ENCODE measurements at regions not wholly inside any gene's neighbourhood (a gene's known extent, or its start where the extent isn't known, plus 50 kb on each side); places are given as distances from the start of the nearest gene placed in this dataset.

DNA sequence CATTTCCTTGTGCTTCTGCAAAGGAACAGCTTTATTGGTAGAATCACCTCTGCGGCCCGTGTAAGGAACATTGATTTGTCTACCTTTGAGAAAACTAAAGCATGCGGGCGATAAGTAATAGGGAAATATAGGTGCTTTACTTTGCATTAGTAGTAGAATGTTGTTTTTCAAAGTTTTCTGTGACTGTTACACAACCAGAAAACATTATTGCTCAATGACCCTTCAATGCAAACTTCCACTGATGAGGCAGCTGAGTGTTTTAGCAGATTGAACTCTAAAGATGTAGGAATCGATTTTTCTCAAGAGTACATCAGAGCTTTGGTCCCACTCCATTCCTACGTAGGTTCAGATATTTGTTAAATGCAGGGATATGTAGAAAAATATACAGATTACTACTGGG, 427.8 kb downstream of the DNAJB9 start:
- DNase-seq, result no peak

DNA sequence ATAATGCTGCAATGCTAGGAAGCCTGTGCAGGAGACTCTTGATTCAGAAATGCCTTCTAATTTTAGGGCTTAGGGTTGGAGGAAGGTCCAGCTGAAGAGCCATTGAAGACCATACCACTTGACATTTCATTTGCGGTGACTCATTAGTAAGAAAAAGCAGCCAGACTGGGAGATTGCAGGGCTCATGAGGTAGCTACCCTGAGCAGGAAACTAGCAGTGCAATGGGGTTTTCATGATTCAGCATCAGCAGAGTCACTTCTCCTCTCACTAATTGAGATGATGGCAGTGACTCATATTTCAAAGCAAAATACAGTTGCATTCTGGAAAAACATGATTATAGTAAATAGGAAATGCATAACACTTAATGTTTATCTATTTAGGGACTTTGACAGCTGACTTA, 434.1 kb downstream of the DNAJB9 start:
- DNase-seq, result no peak

DNA sequence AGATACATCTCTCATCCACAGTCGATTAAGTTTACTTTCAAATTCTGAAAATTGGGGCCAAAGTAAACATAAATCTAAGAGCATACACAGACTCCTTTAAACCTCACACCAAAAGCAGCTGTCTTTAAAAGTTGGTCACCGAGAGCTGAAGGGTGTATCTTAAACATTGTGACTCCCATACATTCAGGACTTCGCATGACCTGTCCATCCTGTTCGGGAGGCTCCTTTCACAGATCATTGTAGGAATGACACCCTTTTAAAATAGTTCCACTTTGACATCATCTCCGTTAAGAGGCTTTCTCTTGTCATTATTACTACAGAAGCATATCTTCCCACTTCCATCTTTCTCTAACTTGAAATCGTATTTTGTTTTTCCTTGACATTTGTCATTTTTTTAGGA, 440.0 kb downstream of the DNAJB9 start:
- no peak for DNase-seq

DNA sequence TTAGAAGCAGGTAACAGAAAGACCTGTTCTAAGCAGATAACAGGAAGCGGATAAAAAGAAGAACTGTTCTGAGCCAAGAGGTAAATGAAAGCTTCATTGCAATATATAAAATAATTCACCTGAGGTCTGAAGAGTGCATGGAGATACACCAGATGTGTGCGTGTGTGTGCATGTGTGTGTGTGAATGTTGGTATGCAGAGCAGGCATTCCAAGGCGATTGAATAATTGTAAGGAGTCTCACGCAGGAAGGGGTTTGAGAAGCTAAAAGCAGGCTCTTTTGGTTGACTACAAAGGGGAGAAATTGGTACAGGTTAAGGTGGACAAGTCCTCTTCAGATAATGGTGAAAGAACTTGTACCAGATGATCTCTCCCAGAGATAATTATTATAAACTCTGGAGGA, 450.6 kb downstream of the DNAJB9 start:
- no peak for DNase-seq

DNA sequence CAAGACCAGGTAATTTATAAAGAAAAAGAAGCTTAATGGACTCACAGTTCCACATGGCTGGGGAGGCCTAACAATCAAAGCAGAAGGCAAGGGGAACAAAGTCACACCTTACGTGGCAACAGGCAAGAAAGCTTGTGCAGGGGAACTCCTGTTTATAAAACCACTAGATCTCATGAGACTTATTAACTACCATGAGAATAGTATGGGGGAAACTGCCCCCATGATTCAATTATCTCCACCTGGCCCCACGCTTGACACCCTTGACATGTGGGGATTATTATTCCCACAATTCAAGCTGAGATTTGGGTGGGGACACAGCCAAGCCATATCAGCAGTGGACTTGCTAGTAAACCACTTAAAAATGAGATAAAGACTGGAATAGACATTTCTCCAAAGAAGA, 451.7 kb downstream of the DNAJB9 start:
- DNase-seq, result no peak

DNA sequence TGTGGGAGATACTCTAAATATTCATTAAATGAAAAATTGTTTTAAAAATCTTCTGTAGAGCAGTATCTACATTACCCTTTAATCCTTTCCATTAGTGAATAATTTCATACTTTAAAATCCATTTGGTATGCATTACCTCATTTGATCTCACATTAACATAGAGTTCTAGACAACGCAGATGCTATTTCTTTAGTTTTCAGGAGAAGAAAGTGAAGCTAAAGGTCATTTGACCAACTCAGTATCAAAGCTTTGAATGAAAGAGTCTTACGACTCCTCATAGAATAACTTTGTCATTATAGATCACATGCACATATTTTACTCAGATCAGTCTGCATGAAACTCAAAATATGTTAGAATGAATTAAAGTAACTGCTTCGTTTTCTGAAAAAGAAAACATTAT, 460.2 kb downstream of the DNAJB9 start:
- DNase-seq, result no peak

DNA sequence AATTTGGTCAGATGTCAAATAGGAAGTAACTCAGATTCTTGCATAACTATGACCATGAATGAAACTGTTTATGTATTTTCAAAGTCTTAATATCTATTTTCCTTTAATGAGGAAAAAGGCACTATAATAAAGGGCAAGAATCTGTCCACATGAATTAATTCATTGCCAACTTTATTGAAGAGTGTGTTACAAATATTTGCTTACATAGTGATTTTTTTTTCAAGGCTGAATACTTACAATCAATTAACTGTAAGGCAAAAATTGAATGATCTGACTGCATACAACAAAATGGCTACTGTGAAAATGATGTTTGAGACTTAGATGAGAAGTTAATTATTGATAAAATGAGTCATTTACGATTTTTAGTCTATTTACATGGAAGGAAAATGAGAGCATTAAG, 475.0 kb downstream of the DNAJB9 start:
- no peak for DNase-seq

DNA sequence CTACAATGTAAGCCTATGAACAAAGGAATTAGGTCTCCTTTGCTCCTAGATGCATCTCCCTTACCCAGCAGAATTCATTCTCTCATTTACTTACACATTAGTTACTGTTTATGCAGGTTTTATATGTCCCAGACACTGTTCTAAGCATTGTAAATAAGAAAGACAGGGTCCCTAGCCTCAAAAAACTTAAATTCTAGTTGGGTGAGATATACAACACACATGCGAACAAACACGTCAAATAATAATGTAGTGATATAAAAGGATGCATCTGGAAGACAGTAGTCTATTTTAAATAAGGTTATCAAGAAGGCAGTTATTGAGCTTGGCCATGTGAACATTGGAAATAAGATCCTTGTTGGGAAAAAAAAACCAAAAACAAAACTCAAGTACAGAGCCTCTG, 479.7 kb downstream of the DNAJB9 start:
- DNase-seq, result no peak

DNA sequence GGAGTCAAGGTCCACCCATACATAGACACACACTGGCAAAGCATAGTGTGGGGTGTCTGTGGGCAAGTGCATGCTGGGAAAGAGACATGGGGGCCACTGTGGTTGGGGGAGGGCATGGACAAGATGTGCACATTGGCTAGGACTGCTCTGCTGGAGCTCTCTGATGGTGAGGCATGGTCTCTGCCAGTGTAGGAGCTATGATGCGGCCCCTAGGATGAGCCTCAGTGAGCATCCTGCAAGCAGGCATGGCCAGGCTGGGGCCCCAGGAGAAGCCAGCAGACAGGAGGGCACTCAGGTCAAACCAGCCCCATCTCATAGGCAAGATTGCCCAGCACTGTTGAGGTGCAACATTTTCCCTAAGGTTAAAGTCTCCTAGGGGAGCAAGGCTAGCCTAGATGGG, 489.4 kb downstream of the DNAJB9 start:
- no peak for DNase-seq

DNA sequence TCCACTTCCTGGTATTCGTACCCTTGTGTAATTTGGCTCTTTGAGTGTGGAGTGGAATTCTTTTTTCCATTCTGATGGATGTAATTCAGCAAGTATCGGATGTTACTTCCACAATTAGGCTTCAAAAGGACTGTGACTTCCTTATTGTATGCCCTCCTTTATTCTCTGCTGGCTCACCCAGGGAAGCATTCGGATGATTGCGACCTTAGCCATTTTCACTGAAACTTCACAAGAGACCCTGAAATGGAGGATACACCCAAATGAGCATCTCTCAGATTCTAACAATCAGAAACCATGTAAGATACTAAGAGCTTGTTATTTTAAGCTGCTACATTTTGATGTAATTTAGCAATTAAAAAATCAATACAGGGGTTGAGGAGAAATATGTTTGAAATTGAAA, 493.1 kb downstream of the DNAJB9 start:
- no peak for DNase-seq

DNA sequence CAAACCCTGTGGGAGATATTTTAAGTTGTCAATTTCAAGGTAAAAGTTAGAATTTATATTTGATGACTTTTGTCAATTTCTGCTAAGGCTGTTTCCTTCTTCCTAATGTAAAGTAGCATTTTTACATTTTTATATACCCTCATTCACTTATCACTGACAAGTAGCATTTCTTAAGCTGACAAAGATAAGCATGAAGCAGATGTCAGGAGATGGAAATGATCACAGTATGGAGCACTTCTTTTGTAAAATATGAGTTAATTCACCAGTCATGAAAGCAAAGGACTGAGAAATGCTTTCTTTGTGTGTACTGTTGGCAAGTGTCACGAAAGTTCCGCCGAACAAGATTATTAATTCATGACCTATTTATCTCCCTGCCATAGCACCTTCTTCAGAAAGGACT, 503.9 kb downstream of the DNAJB9 start:
- DNase-seq, result no peak

DNA sequence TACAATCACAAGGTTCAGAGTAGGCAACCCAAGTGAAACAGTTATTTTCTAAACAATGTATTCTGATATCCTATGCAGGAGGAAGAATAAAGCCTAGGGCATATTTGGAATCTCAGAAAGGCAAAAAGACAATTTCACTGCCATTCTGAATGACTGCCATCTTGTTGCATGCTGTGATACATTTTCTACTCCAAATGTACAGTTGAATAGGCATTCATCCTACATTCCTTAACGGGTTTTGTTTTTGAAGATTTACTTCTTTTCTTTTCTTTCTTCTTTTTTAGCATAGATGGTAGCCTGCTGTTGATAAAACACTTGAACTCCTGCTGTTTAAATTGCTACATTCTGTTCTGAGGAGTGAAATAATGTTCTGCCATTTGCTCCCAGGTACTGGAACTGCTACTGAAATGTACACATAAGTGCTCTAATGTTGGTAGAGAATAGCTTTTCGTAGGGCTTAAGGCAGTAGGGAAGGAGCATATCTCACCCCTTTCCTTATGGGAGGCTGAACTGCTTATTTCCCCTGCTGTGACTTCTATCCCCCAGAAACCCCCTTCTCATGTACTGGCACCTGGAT, 506.8 kb downstream of the DNAJB9 start:
- no peak for DNase-seq

DNA sequence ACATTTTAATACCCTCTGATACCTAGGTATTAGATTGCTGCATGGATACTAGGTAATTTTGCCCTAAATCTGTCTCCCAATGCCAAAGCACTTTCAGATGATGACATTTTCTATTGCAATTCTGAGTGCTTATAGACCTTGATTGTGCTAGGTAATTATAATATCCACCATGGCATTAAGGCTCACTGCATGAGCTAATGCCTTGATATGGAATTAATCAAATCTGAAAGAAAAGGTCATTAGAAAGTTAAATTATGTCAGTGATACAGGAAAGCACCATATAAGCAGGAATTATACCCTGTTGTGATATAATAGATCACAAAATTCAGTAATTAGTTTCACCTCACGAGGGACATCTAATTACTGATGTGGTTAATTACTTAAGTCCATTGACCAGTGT, 521.4 kb downstream of the DNAJB9 start:
- no peak for DNase-seq

DNA sequence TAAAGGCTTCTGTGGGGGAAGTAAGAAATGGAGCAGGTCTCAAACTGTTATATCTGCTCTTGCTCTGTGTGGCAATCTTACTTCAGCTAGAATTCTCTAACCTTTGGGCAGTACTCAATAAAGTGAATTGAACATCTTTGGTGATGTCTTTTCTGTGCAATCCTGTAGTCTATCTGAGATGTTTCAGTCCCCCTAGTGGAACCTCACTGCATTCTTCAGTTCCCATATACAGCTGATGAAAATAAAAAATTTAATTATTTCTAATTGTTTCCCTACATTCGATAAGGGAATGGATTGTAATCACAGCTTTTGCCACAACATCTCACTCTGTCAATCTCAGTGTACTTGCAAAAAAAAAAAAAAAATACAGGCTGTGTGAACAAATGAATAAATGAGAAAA, 522.6 kb downstream of the DNAJB9 start:
- no peak for DNase-seq

DNA sequence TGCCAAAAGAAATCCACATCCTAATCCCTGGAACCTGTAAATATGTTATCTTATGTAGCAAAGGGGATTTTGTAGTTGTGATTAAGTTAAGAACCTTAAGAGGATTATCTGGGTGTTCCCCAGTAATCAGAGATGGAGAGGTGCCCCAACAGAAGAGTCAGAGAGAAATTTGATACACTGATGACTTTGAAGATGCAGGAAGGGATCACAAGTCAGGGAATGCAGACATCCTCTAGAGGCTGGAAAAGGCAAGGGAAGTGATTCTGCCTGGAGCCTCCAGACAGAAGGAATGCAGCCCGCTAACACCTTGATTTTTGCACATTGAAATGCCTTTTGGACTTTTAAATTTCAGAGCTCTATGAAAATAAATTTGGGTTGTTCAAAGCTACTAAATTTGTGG, 531.7 kb downstream of the DNAJB9 start:
- no peak for DNase-seq

DNA sequence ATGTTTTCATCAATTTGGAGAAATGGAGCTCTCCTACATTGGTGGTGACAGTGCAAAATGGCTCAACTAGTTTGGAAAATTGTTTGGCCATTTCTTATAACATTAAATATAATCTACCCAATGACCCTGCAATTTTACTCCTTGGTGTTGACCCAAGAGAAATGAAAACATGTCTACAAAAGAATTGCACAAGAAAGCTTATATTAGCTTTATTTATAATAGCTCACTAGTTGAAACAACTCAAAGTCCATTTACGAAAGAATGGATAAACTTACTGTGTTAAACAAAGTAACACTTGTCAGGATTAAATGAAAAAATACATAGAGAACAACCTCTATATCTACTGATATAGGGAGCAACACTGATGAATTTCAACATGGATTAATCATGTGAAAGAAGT, 539.9 kb downstream of the DNAJB9 start:
- DNase-seq, result no peak

DNA sequence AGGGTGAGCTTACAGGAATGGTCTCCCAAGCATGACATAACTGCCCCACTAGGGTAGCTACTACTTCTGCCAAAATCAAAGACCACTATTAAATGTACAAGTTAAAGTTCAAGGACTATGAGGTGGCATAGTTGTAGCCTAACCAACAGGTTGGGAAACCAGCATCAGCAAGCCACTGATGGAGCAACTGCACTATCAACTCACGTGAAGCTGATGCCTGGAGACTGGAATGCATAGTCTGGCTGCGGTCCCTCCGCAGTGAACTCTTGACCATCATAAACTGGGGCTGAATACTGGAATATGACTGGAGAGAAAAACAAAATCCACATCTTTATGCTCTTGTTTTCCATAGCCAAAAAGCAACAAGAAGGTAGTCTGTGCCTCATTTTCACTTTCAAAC, 541.4 kb downstream of the DNAJB9 start:
- DNase-seq, result no peak

DNA sequence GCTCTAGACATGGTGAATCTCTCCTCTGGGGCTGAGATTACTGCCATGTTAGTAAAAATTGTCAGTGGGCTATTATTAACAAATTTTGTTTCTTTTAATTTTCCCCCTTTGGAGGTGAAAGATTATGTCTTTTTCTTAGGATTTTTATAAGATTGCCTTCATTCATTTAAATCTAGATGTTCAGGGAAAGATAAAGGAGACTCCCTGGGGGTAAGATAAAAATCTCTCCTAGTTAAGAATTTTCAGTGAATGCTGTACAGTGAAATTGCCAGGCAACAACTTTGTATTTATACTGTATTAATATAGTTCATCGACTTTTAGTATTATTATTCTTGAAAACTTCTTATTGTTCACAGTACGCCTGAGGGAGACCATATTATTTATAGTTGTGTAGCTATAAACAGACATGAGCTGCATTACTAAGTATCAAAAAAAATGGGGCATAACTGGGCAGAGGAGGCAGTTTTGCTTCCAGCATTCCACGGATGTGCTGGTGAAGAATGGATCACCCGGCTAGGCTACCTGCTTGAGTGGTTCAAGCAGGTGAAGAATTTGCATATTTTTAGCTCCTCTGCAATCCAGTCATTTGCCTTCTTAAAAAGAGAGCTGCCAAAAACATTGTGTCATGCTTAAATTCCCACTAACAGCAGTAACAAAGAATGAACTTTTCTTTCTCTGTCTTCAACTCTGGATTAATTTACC, 552.1 kb downstream of the DNAJB9 start:
- no peak for DNase-seq

DNA sequence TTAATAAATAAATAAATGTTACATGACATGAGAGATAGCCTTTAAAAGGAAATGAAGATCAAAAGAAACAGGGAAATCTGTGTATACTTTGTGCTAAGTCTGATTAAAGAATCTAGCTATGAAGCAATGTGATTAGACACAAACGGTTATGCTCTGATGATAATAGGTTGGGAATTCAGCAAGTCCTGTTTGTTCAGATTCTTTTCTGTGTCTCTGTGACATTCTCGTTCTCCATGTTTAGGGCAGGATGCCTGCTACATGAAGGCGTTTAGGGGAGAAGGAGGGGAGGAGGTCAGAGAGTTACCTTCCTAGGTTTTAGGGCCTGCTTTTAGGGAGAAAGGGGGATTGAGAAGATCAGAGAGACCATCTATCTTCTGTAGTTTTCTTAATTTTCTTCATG, 555.3 kb downstream of the DNAJB9 start:
- DNase-seq, result no peak

DNA sequence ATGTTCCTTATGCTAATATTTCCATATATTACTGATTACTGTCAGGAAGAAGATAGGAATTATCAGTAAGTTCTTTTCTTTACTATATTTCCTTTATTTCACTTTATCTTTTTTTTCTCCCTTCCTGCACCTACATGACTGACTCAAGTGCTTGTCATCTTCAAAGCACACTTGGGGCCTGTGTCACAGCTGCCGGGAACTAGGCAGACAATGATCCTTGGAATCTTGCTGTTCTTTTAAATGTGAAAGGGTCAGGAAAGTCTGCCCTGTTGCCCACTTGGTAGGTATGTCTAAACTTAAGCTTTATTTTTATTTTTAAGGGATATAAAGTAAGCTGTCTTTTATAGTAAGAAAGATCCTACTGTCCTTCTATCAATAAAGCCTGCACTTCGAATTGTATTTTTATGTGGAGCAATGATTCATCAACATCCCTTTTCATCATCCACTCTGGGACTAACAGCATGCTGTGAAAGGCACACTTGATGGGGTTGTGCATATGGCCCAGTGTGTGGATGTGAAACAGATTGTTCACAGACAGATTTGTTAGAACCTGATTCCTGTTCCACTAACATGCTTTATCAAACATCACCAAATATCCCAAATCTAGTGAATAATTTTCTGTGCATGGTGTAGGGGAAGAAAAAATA, 556.9 kb downstream of the DNAJB9 start:
- no peak for DNase-seq

DNA sequence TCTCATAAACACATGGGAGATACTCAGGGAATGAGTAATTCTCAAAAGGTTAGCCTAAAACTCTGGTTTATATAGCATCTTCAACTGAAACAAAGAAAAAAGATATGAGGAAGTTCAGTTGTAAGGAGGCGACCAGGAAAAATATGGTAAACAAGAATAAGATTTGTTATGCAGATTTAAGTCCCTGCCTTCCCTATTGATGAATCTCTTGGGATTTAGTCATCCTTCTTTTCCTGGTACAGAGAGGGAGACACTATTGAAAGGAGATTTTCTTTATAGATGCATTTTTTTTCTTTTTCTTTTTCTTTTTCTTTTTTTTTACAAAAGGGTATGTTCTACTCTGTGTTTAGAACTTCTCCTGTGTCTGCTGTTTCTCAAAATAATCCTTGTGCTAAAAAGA, 557.5 kb downstream of the DNAJB9 start:
- no peak for DNase-seq

DNA sequence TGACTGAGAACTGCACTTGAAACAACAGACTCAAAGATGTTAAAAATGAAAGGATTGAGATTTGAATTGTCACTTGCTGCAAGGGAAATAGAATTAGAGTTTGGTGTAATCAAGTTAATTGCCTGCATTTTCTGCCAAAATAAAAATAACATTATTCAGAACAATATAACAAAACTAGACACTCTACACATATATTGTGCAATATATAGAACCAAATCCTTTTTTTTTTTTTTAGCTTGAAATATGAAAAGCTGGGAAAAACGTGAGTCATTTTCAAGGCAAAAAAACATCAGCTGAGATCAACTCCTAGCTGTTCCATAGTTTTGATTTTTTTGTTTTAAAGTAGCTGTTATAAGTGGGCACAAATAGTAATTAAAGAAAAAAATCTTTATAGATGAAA, 561.5 kb downstream of the DNAJB9 start:
- DNase-seq, result no peak

DNA sequence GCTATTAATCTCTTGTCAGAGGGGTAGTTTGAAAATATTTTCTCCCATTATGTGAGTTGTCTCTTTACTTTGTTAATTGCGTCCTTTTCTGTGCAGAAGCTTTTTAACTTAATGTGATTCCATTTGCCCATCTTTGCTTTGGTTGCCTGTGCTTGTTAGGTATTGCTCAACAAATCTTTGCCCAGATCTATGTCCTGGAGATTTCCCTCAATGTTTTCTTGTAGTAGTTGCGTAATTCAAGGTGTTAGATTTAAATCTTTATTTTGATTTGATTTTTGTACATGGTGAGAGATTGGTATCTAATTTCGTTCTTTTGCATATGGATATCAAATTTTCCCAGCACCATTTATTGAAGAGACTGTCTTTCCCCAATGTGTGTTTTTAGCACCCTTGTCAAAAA, 567.2 kb downstream of the DNAJB9 start:
- DNase-seq, result no peak

DNA sequence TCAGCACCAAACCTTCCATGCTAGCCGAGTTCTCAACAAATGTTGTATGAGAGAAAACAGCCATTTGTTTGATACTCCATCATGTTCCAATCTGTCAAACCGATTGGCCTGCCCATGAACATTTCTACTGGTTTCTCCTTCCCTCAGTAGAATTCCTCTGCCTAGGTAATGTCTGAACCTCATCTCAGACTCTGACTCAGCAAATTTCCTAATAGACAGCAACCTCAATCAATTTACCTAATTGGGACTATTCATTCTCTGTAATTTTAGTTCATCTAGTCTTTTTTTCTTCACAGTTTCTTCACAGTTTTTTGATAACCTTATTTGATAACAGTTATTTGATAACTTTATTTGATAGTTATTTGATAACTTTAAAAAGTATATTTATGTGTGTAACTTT, 585.1 kb downstream of the DNAJB9 start:
- DNase-seq, result no peak

DNA sequence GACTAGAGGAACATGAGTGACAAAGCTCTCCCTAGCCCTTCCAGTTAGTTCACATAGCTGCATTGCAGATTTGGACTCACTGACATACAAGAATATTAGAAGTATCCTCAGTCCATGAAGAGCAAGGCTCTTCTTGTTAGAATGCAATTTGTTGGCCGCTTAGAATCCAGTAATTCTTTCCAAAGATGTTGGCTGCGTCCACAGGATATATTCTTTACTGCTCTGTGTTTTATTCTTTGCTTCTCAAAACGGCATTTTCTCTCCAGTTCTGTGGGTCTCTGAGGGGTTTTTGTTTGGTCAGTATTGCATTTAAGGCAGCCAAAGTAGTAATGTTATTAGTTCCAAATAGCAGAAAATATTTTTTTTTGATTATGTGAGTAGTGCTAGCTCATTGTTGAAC, 588.6 kb downstream of the DNAJB9 start:
- DNase-seq, result no peak

Data from NCI-H526 treated with DMSO at 0.1 percent for 48 hours (cell line).